HFF-Myc (cell line): ENCODE measurements at regions not wholly inside any gene's neighbourhood (a gene's known extent, or its start where the extent isn't known, plus 50 kb on each side); places are given as distances from the start of the nearest gene placed in this dataset.

ENCODE experiments used
- DNase-seq: peaks from one replicate; pipeline ENCODE4 v3.0.0-alpha.2; 2011; ENCODE audit warnings: low read depth; ENCODE audit errors: extremely low read depth
- H3K4me3 ChIP-seq: replicated peaks from 2 replicates; pipeline ENCODE4 v1.5.1; 2011; ENCODE audit warnings: low read depth, mild to moderate bottlenecking, control low read depth, low read length
- TF ChIP-seq, protein P1 (sequence below): IDR thresholded peaks from 2 replicates; pipeline ENCODE4 v1.5.1; 2012; ENCODE audit warnings: mild to moderate bottlenecking, low read depth, low read length, control low read depth; ENCODE audit errors: missing control alignments

DNA sequence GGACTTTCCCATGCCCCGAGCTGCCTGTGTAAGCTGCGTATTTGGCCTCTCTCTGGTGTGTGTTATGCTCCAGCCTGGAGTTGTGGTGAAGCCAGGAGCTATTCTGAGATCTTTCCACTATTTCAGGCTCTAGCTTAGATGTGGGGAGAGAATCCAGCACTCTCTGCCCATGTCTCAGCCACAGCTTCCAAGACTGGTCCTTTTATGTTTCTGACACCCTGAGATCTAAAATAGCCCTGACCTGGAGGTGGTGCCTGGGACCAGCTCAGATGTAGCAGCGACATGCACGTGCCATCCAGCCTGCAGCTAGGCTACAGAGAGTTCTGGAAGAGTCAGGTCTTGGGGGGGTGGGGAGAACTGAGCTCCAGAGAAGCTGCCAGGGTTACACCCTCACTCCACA lies 76.5 kb downstream of the TENT5C start:
- DNase-seq = no peak
- H3K4me3 ChIP-seq = no peak overlapping the region
- TF ChIP-seq, protein P1, sequence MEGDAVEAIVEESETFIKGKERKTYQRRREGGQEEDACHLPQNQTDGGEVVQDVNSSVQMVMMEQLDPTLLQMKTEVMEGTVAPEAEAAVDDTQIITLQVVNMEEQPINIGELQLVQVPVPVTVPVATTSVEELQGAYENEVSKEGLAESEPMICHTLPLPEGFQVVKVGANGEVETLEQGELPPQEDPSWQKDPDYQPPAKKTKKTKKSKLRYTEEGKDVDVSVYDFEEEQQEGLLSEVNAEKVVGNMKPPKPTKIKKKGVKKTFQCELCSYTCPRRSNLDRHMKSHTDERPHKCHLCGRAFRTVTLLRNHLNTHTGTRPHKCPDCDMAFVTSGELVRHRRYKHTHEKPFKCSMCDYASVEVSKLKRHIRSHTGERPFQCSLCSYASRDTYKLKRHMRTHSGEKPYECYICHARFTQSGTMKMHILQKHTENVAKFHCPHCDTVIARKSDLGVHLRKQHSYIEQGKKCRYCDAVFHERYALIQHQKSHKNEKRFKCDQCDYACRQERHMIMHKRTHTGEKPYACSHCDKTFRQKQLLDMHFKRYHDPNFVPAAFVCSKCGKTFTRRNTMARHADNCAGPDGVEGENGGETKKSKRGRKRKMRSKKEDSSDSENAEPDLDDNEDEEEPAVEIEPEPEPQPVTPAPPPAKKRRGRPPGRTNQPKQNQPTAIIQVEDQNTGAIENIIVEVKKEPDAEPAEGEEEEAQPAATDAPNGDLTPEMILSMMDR = no peak

DNA sequence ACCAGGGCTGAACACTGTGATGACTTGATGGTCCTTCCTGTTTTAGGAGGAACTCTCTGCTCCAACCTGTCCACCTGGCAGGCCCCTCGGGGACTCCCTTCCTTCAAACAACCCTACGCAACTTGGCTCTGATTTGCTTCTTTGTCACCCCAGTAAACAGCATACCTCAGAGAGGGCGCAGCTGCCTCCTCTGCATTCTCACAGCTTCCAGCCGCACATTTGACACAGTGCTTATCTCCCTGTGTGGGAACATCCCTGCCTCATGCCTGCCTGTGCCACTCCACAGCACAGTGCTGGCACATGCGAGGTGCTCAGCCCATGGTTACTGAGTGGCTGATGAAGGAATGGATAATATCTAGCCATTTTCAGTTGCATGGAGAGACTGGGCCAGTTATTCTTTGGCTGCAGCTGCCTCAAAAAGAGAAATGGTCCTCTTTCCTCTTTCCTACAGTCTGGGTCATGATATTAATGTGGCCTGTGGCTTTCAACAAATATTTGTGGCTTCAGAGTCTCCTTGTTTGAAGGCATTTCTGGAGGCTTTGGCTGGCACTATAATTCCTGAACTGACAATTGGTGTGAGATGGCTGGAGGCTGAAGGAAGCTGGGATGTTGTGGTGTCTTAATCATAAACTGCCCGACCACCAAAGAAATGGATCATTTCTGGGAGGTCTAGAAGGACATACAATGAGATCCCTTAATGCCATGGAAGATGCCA lies 77.9 kb downstream of the TENT5C start:
- H3K4me3 ChIP-seq = no peak overlapping the region
- TF ChIP-seq, protein P1 = no peak
- DNase-seq = no peak

DNA sequence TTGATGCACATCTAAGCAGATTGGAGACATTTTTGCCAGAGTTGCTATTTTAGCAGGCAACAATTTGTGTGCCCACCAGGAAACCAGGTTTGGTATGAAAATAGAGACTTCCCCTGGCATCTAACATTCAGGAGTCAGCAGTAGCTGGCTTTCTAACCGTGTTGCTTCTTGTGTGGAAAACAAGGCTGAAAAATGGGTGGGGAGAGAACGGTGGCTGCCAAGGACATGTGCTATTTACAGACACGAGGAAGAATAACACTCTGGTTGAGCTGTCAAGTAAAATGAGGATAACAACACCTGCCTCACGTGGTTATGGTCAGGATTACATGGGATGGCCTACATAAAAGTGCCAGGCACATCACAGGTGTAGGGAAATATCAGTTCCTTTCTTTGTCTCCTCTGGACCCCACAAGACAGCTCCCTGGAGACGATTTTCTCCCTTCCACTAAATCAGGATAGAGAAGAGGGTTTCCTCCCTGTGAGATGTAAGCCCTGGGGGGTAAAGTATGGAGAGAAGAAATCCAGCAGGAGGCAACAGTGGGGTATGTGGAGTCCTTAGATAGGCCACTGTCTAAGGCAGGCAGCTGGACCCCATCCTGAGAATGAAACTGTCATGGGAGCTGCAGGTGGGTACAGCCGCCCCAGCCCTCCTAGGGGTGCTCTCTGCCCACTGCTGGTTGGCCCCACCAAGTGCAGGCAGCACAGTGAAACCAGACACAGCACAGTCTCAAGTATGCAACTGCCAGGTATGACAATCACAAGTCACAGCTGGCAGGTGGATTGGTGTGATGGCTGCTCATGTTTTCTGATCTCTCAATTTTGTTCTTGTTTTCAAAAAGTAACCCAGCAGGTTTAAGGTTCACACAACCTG lies 80.3 kb downstream of the TENT5C start:
- H3K4me3 ChIP-seq = no peak overlapping the region
- no peak for DNase-seq
- TF ChIP-seq, protein P1 = no peak

DNA sequence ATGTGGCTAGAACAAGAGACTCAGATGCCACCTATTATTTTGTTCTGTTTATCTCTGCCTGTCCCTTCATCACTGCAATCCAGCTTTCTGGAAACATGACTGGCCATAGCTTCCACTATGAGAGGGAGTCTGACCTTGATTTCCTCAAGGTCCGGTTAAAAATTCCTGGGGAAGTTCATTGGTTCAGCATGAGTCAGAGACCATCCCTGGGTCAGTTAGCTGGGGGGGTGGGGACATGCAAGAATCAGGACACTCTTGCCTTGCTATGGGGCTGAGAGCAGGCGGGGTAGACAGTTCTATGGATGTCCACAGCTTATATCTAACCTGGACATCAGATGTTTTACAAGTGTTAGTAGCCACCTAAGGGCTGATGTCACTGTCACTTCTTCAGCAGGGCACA lies 81.1 kb downstream of the TENT5C start:
- DNase-seq = no peak
- TF ChIP-seq, protein P1 = no peak
- H3K4me3 ChIP-seq = no peak overlapping the region

DNA sequence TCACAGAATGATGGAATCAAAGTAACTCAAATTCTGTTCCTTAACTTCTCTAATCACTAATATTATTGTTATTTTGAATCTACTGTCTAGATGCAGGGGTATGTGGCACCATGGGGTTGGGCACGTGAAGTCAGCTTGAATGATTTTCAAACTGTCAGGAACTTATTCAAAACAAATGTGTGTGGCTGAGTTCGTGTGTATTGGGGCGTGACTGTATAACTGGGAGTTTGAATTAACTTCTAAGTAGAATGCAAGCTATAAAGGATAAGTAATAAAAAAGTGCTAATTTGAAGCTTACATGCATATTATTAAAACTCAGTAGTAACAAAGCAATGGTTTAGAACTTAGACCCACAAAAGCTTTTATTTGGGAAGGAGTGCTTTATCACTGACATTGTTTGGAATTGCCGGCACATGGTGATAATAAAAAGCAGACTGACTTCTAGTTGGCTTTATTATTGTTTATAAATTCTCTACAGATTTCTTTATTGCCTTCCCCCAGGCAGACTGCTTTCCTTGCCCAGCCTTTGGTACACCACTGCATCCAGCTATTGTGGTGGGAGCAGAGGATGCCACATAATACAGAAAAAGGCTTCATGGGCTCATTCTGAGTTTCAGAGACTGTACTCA lies 84.3 kb downstream of the TENT5C start:
- TF ChIP-seq, protein P1 = no peak
- no peak for DNase-seq
- no peak overlapping the region for H3K4me3 ChIP-seq

DNA sequence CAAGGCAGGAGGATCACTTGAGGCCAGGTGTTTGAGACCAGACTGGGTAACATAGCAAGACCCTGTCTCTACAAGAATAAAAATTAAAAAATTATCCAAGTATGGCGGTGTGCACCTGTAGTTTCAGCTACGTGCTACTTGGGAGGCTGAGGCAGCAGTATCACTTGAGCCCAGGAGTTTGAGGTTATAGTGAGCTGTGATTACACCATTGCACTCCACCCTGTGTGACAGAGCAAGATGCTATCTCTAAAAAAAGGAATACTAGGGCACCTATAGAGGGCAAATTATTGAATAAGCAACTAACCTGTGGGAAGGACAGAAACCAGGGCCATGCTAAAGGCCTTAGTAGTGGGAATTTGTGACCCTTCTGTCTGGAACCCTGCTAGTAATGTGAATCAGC lies 86.1 kb downstream of the TENT5C start:
- DNase-seq = no peak
- TF ChIP-seq, protein P1 = no peak
- no peak overlapping the region for H3K4me3 ChIP-seq
